GM18907 (cell line): ENCODE measurements at regions not wholly inside any gene's neighbourhood (a gene's known extent, or its start where the extent isn't known, plus 50 kb on each side); places are given as distances from the start of the nearest gene placed in this dataset.
A peak's percentile ranks its signal among the peaks of the same experiment; 100 is the strongest.

Experiments used
- ATAC-seq: cut with Tn5 transposase; IDR thresholded peaks from one replicate; pipeline ENCODE4 v1.9.1; 2021; ENCODE audit warnings: mild to moderate bottlenecking, moderate library complexity; ENCODE audit not compliant: unreplicated experiment

DNA sequence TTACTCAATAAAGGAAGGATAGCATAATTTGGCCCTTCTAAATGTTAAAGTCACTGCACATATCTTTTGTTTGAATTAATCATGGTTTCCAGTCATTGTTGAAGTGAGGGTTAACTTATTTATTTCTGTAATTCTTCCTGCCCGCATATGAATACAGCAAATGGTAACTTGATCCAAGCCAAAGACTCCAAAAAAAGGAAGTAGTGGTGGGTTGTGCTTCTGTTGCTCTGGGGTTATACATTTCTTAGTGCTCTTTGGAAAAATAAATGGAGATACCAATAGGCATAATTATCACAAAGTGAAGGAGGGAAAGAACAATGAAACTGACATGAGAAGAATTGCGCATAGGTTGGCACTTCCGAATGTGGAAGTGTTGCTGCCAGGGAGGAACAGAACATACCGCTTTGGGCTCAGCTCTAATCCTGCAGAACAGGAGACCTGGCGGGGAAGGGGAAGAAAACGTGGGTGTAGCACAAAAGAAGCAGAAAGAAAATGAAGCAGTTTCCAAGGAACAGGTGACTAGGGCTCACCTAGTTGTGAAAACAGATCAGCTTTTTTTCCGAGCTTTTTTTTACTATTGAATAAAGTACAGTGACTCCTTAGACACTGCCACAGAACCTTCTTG lies 69.7 kb upstream of the TAF11L2 start:
- no peak for ATAC-seq

DNA sequence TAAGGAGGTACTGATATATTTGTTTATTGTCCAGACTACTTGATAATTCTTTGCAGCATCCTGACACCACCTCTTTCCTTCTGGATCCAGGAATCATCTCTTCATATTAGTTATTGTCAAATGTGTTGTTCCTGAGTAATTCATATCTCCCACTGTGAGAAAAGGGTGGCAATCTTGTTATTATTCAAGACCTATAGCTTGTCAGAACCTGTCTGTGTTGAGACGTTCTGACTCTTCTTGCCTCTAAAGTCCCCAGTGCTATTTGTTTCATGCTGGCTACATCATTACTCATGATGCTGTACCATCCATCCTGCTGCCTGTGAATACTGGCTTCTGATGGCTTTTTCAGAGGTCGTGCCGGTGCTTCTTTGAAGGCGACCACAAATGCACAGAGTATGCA lies 68.7 kb upstream of the TAF11L2 start:
- ATAC-seq = no peak

DNA sequence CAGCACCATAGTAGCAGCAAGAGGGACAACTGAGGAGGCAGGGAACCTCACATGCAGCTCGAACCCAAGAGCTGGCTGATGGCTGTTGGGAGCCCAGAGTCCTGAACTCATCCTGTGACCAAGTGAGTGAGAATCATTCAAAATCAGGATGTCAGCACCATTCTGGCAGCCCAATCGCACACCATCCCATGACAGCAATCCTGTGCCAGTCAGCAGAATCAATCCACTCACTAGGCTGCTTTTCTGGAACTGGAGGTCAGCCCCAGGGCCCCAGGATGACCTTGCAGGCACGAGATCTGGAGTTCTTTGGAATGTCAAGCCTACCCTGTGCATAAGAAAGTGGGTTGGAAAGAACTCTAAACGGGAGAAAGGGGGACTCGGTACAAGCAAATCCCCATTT lies 67.8 kb upstream of the TAF11L2 start:
- ATAC-seq = no peak

DNA sequence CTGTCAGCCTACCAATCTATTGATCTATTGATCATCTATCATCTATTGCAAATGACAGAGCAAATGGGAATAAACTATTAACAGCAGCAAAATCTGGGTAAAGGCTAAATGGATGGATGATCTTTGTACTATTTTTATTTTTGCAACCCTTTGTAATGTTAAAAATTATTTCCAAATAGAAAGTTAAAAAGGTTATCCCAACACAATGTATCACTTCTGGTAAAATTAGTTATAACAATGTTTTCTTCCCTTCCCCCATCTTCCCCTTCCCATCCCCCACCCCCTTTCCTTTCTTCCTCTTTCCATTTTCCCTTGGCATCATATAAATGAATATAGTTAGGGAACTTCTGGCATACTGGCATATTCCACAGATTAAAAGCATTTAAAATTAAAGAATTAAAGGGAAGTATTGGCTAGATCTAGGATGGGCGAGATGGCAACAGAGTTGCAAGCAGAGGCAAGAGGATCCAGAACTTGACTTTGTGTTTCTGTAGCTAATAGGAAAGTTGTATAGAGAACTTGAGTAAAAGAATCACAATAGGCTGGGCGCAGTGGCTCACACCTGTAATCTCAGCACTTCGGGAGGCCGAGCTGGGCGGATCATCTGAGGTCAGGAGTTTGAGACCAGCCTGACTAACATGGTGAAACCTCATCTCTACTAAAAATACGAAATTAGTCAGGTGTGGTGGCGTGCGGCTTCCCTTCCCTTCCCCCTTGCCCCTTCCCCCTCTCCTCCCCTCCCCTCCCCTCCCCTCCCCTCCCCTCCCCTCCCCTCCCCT lies 66.6 kb upstream of the TAF11L2 start:
- no peak for ATAC-seq

DNA sequence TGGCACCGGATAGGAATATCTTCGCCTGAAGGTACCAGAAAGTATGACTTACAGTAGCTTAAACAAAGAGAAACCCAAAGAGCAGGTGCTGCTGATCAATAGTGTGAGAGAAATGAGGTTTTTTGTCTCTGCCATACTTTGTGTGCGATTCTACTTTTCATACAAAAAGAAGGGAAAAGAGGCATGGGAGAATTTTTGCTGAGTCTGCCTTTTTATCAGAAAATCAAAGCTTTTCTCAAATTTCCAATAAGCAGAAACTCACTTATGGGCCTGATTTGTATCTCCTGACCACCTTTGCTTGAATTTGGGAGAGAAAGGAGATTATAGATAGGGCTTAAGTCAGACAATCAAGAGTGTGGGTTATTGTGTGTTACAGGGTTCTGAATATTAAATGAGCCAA lies 65.5 kb upstream of the TAF11L2 start:
- ATAC-seq = no peak

GRCh38 chr5:17433406-17433805 lies 64.6 kb upstream of the TAF11L2 start:
- no peak for ATAC-seq

DNA sequence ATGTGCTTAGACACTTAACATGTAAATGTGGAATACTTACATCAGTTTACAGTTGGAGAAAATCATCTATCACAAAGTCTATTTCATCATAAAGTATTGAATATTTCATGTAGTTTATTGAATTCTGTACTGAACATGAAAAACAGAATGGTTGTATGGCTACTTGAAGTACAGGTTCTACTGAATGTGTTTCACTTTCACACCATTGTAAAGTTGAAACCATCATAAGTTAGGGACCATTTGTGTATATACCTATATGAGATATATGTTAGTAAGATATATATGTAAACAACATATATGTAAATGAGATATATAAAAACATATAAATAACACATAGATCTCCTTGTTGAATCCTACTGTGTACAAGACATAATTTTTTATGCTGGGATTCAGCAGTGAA lies 63.0 kb upstream of the TAF11L2 start:
- peak; percentile 56 for ATAC-seq

- peak; percentile 65 for ATAC-seq
Measured at GRCh38 chr5:17436350-17436749, 61.7 kb upstream of the TAF11L2 start.

DNA sequence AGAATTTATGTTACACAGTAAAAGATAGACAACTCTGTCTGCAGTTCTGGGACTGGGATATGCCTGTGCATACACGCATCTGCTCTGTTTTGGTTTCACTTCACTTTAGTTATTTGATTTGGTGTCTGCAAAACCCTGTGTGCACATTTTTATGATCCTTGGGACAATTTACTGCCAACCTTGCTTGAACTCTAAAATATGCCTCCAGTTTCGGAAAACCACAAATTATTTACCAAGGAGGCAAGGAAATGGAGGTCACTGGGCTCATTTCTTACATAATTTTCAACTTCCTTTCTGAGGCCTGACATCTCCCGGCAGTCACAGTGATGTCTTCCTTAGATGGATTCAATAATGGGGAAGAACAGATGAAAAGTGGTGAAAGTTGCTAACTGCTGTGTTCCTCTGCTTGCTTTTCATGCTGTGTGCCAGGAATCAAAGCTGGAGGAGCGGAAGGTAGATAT lies 61.2 kb upstream of the TAF11L2 start:
- peak; percentile 91 for ATAC-seq

DNA sequence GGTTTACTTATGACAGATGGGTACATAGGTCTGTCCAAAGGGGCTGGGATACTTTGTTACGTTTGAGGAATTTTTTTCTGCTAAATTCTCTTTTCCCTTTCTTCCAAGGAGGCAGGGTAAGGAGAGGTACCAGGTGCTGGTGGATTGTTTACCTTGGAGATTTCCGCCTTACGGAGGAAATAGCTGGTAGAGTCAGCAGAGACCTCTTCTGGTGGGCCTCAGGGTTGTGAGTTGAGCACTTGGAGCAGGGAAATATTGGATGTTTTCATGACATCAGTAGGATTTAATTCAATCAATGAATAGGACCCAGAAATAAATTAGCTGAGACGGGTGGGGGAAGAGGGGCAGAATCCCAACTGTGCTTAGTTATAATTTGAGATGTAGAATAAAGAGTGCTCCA lies 60.0 kb upstream of the TAF11L2 start:
- ATAC-seq = no peak

DNA sequence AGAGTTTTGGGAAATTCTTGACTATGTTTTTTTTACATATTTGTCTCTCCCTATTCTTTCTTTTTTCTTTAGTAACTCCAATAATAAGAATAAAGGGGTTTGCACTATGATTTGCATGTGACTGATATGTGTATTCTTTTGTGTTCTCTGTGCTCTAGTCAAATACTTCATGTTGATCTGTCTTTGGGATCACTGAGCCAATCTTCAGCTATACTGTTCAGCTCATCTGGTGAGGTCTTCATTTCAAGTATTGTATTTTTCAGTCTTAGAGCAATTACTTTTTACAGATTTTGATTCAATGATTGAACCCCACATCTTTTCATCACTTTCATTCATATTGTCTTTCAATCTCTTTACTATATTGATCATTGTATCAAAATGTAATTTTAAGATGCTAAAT lies 58.1 kb upstream of the TAF11L2 start:
- no peak for ATAC-seq

DNA sequence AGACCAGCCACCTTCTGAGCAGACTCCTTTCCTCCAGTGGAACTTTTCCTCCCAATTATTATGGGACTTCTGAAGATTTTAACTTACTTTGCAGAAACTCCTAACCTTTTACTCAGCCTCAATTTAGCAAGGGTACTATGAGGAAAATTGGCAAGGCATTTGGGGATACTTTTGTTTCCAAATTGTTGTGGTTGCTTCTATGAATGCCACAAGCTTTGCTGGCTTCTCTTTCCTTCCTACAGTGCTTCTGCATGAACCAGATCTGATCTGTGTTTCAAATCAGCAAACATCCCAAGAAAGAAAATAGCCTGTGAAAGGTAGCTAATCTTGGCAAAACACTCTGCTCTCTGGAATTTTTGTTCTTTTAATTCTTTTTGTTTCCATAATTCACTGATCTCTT lies 57.3 kb upstream of the TAF11L2 start:
- no peak for ATAC-seq

- ATAC-seq = no peak
Measured at GRCh38 chr5:17441351-17441750, 56.7 kb upstream of the TAF11L2 start.

DNA sequence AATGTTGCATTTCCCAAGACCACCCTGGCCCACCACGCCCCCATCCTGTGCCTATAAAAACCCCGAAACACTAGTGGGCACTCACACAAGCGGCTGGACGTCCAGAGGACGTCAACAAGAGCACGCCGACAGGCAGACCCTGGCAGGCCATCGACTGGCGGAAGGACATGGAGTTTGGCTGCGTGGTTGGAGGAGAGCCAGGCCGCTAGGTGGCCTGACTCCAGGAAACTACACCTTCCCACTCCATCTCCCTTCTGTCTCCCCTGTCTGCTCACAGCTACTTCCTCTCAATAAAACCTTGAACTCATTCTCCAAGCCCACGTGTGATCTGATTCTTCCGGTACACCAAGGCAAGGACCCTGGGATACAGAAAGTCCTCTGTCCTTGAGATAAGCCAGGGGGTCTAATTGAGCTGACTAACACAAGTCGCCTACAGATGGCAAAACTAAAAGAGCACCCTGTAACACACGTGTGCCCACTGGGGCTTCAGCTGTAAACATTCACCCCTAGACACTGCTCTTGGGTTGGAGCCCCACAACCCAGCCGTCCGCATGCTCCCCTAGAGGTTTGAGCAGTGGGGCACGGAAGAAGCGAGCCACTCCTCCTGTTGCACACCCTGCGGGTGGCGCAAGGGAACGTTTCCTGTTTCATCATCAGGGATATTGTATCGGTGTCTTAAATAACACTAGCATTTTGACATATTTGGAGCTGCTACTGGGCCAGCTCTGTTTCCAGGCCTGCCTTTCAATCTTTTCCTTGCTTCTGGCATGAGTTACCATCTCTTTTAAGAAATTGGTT lies 54.5 kb upstream of the TAF11L2 start:
- no peak for ATAC-seq

GRCh38 chr5:17444496-17444895 lies 53.5 kb upstream of the TAF11L2 start:
- ATAC-seq = no peak

DNA sequence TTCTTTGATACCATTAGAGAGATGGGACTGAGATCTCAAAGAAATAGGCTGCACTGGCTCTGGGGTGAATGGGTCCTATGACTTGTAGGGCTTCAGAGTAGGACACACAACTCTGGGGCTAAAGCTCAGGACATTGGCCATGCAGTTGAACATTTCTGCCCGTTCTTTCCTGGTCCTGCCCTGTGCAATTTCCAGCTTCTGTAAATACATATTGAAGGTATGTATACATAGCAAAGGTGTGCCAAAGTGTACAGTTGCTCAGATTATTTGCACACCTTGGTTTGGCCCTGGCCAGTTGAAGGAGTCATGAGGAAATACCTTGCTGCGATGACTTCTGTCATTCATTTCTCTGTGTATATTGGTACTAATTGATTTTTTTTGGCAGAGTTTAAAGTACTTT lies 52.8 kb upstream of the TAF11L2 start:
- no peak for ATAC-seq
